ENCODE measurements at regions not wholly inside any gene's neighbourhood (a gene's known extent, or its start where the extent isn't known, plus 50 kb on each side); places are given as distances from the start of the nearest gene placed in this dataset.
"Not testable (repeated sequence)": the region's sequence is repeated elsewhere in the genome, so short reads cannot be mapped to it uniquely, and the experiment has no call there.

GRCh38 chr6:11961923-11962322 is 50.2 kb upstream of the HIVEP1 start:
- no peak for DNase-seq

- DNase-seq, result no peak
Measured at GRCh38 chr6:11960909-11961779, 51.0 kb upstream of the HIVEP1 start.

GRCh38 chr6:11956781-11957180 is 55.3 kb upstream of the HIVEP1 start:
- DNase-seq, result no peak

DNA sequence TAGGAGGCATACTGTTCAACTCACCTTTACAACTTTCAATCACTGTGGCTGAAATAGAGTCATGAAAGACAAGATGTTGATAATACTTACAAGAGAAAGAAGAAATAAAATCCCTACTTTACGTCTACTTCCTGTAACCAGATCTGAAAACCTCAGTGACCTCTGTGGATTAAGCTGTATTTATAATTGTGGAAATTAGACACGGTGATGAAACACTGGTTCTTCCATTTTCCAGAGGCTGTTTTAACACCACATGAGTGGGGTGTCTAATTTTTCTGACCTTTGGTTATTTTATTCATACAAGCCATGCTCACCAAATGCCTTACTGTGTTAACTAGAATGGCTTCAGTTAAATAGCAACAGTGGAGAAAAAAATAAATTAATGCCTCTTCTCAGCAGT is 58.5 kb upstream of the HIVEP1 start:
- DNase-seq, result no peak

- no peak for DNase-seq
Measured at GRCh38 chr6:11952316-11952715, 59.8 kb upstream of the HIVEP1 start.

- no peak for DNase-seq
Measured at GRCh38 chr6:11951868-11952267, 60.2 kb upstream of the HIVEP1 start.

DNA sequence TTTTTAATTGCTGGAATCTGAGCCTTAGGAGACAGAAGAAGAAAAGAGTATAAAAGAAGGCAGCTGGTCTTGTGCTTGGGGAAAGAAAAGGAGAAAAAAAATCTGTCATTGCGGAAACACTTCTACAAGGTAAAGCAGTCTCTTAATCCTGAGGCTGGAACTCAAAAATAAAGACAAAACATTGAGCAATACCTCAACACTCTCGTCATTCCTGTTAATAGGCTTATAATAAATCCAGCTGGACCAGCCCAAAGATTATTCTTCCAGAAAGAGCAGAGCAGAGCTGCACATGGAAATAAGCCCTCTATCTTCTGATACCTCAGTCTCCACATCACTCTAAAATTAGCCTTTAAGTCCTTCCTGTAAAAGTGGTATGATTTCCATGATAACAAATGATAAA is 62.0 kb upstream of the HIVEP1 start:
- no peak for DNase-seq

DNA sequence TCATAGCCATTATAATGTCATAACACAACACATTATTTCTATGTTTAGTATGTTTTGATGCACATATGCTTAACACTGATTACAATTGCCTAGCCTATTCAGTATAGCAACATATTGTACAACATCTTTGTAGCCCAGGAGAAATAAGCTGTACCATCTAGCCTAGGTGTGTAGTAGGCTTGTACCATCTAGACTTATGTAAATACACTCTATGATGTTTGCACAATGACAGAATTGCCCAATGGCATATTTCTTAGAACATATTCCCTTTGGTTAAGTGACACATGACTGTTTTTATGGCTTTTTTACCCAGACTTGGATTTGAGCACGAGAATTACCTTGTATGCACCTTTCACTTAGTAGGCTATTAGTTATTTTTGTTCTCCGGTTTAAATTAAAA is 64.5 kb upstream of the HIVEP1 start:
- DNase-seq, result no peak

DNA sequence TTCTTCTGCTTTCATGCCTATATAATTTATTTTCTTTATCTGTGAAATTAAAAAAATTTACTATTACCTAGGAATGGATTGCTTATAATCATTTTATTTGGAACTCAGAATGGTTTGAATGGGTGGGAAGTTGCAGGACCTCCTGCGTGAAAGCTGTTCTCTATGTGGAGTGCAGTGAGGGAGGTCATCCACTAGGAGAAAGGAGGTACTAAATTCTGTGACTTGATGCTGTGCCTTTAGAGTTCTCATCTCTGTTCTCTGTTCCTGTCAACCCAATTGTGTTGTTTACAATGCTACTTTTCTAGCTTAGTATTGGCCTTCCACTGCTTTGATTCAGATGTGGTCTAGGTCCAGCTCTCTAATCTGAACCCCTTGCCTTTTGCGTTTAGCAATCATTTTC is 65.0 kb upstream of the HIVEP1 start:
- no peak for DNase-seq

GRCh38 chr6:11944111-11944510 is 68.0 kb upstream of the HIVEP1 start:
- no peak for DNase-seq

DNA sequence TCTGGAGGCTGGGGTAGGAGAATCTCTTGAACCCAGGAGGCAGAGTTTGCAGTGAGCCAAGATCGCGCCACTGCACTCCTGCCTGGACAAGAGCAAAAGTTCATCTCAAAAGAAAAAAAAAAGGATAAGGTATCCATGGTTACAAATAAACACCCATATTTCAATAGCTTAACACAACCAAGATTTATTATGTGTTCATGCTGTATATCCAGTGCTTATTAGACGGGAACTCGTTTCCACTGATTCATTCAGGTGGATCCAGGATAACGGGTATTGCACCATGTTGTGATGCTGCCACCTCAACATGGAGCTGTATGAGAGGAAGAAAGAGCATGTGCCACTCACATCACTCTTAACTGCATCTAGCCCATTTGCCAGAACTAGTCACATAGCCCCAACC is 69.1 kb upstream of the HIVEP1 start:
- no peak for DNase-seq

- no peak for DNase-seq
Measured at GRCh38 chr6:11942185-11942864, 69.8 kb upstream of the HIVEP1 start.

DNA sequence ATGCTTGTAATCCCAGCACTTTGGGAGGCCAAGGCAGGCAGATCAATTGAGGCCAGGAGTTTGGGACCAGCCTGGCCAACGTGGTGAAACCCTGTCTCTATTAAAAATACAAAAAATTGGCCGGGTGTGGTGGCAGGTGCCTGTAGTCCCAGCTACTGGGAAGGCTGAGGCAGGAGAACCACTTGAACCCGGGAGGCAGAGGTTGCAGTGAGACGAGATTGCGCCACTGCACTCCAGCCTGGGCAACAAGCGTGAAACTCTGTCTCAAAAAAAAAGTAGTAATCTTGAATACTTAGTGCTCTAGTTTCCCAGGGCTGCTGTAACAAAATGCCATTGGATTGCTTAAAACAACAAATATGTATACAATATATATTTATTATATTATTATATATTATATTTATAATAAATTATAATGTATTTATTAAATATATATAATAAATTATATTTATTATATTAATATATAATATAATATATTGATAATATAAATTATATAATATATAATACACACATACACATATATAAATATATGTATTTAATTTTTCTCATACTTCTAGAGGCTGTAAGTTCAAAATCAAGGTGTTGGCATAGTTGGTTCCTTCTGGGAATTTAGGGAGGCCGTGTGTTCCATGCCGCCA is 71.5 kb upstream of the HIVEP1 start:
- not testable (repeated sequence) for DNase-seq

DNA sequence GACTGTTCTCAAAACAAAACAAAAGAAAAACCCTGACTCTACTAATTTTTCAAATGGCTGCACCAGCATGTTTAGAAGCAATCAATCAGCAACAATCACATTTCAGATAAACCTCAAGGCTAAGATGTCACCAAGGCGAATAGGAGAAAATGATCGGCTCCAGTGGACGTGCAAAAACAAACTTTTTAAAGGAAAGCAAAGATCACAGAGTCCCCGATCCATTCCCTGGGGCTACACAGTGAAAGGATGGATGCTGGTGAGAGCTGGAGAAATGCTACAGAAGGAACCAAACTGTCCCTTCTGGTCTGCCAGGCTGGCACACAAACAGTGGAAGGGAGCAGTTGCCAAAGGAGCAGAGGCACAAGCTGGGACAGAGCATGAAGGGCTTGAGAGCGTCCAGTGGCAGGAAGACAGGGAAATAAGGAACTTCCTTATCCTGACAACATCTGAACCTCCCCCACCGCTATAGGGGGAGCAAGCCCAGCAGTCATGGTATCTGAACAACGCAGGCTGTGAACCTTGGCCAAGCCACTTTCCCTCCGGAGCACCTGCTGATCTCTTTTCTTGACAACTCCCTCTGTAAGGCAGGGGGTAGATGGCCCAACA is 73.7 kb upstream of the HIVEP1 start:
- DNase-seq, result no peak

DNA sequence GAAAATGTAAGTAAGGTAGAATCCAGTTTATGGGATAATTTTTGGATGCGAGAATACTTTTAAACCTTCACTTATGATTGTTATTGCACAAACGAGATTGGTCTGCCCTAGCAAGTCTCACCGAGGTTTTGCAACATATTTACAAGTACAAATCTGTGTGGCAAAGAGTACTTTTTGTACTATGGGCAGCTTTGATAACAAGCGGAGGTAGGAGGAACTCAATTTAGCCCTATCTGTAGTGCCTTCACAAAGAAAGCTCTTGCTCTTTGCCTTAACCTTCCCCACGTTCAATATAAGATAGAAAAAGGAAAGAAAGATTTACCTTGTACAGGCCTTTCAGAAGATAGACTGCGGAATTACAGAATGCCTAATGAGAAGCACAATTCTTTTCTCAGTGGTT is 77.5 kb upstream of the HIVEP1 start:
- DNase-seq, result no peak

- not testable (repeated sequence) for DNase-seq
Measured at GRCh38 chr6:11932892-11933291, 79.2 kb upstream of the HIVEP1 start.

- DNase-seq, result no peak
Measured at GRCh38 chr6:11931296-11932035, 80.6 kb upstream of the HIVEP1 start.

- not testable (repeated sequence) for DNase-seq
Measured at GRCh38 chr6:11930834-11931233, 81.3 kb upstream of the HIVEP1 start.

GRCh38 chr6:11930240-11930639 is 81.9 kb upstream of the HIVEP1 start:
- no peak for DNase-seq

DNA sequence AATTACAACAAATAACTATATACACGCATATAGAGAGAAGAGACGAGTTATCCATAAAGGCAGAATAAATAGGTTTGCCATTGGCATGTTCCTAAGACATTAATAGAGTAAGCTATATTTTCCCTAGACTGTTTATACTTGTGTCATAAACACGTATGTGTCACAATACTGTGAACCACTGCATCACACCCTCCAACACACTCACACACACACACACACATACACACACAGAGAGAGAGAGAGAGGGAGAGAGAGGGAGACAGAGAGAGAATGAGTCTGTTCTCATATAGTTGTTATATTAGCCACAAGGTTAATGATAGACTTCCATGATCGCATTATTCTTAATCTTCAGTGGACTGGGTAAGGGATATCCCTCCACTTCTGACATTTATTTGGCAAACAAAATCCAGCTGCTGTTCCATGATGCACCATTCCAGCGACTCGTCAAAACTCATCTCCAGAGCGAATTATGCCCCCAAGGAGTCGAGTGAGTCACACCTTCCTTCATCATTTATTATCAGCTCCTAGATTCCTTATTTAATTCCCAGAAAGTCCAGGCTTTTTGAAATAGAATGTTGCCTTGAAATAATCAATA is 82.8 kb upstream of the HIVEP1 start:
- DNase-seq, result no peak

DNA sequence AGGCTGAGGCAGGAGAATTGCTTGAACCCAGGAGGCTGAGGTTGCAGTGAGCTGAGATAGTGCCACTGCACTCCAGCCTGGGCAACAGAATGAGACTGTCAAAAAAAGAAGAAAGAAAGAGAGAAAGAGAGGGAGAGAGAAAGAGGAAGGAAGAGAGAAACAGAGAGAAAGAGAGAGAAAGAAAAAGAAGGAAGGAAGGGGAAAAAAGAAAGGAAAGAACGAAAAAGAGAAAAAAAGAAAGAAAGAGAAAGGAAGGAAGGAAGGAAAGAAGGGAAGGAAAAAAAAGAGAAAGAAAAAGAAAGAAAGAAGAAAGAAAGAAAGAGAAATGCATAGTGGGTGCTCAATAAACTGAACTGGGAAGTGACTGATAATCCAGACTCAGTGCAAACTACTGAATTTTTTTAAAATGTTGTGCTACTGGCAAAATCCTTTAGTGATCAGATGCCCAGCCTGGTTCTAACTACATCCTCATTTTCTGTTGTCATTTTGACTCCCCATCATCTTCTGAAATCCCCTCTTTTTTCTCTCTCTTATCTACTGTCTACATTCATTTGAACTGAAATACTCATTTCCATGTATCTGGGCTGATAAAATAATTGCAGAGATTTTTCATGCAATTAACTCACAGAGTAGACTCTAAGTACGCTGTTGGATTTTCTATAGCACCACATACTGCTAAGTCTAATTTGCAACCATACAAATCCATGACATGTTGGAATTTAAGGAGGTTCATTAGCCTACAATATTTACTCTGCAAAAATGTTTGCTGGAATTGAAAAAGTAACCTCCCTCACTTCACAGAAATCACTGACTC is 85.3 kb upstream of the HIVEP1 start:
- no peak for DNase-seq

Measured in GOT3 (cell line).